Activated B cell treated with CpG ODN at 0.5 μM for 24 hours (primary cell): ENCODE measurements at regions not wholly inside any gene's neighbourhood (a gene's known extent, or its start where the extent isn't known, plus 50 kb on each side); places are given as distances from the start of the nearest gene placed in this dataset.

ENCODE experiments used
- ATAC-seq: fragments of 200-7000 bp; cut with Tn5 transposase; one replicate; pipeline ENCODE4 v1.10.0; 2021; ENCODE audit warnings: low read depth, mild to moderate bottlenecking, moderate library complexity
- CTCF ChIA-PET: fragments of 350-600 bp; sonication (Branson Sonifier 250); formaldehyde crosslinking; loops from one replicate; lab custom pipeline; 2021; ENCODE audit warnings: antibody characterized with exemption; lab: Charles Lee
- POLR2A ChIA-PET: fragments of 350-600 bp; sonication (Branson Sonifier 250); formaldehyde crosslinking; loops from one replicate; lab custom pipeline; 2021; ENCODE audit warnings: antibody characterized with exemption; lab: Charles Lee
- DNase-seq: peaks from one replicate; pipeline ENCODE4 v3.0.0; 2022
- H3K27ac Mint-ChIP-seq: one replicate; pipeline ENCODE4 v1.8.0; 2020; ENCODE audit warnings: mixed read lengths
- H3K27me3 Mint-ChIP-seq: one replicate; pipeline ENCODE4 v1.8.0; 2021; ENCODE audit warnings: mixed read lengths
- H3K36me3 Mint-ChIP-seq: one replicate; pipeline ENCODE4 v1.8.0; 2021; ENCODE audit warnings: low read depth, mixed read lengths
- H3K4me1 Mint-ChIP-seq: one replicate; pipeline ENCODE4 v1.8.0; 2021; ENCODE audit warnings: mixed read lengths
- H3K4me3 Mint-ChIP-seq: one replicate; pipeline ENCODE4 v1.8.0; 2020; ENCODE audit warnings: mild to moderate bottlenecking, mixed read lengths
- H3K9me3 Mint-ChIP-seq: one replicate; pipeline ENCODE4 v1.8.0; 2020; ENCODE audit warnings: mixed read lengths
- CTCF ChIP-seq: fragments of 200-600 bp; IDR thresholded peaks from one replicate; pipeline ENCODE4 v1.8.0; 2022; ENCODE audit warnings: antibody characterized with exemption, mild to moderate bottlenecking
- intact Hi-C: fragments of 100-400 bp; cut with micrococcal nuclease; formaldehyde crosslinking; loops from one replicate; pipeline ENCODE4 v1.15.1; 2024

DNA sequence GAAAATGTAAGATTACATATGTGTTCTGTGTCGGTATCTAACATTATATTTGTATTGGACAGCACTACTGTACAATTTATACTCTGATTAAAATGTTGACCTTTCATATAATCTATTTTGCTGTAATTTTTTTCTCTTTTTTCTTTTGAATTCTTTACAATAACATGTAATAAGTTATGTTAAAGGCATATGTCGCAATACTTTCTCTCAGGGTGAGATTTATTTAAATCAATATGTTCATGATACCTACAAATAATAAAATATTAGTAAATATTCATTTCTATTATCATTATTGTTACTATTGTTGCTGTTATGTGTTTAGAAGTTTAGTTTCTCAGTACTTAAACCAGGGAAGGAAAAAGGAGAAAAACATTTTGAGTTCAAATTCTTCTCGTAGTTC is 807.4 kb downstream of the STIM2 start:
- intact Hi-C loops = no loop called here
- DNase-seq = no peak
- Mint-ChIP-seq H3K9me3 (no peaks in the 10 kb centered on the region), H3K4me3 (no peak overlapping the region), H3K27ac (no peak overlapping the region), H3K36me3 (no peaks in the 10 kb centered on the region), H3K27me3 (no peaks in the 10 kb centered on the region), H3K4me1 (no peaks in the 10 kb centered on the region)
- ChIA-PET CTCF (no interaction called here), POLR2A (no interaction called here)
- no peak for TF ChIP-seq CTCF
- ATAC-seq = no peak

DNA sequence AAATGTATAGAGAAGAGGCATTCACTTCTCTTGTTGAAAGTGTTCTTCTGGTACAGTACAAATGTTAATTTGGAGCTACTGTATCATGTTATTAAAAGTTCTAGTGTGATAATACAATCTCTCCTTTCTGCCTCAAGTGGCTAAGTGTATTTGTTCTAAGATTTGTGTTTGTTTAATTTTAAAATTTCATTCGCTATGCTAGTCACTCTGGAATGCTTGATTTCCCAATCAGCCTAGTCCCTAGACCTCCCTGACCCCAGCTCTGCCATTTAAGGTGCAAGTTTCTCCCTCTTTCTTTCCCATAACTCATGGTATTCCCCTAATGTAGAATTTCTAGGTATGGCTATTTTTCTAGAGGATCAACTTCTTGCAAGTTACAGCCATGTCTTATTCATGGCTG is 817.4 kb downstream of the STIM2 start:
- intact Hi-C loops = no loop called here
- ATAC-seq = no peak
- POLR2A ChIA-PET = no interaction called here
- Mint-ChIP-seq H3K9me3 (no peaks in the 10 kb centered on the region), H3K27ac (no peak overlapping the region), H3K36me3 (no peaks in the 10 kb centered on the region), H3K4me1 (no peaks in the 10 kb centered on the region), H3K4me3 (no peak overlapping the region), H3K27me3 (no peaks in the 10 kb centered on the region)
- CTCF ChIA-PET = no interaction called here
- no peak for TF ChIP-seq CTCF
- no peak for DNase-seq

- ChIA-PET POLR2A (no interaction called here), CTCF (no interaction called here)
- H3K27me3 Mint-ChIP-seq = no peaks in the 10 kb centered on the region
- H3K27ac Mint-ChIP-seq = no peak overlapping the region
- ATAC-seq (no peak), DNase-seq (no peak)
- H3K4me1 Mint-ChIP-seq = no peaks in the 10 kb centered on the region
- no peak for TF ChIP-seq CTCF
- H3K36me3 Mint-ChIP-seq = no peaks in the 10 kb centered on the region
- intact Hi-C loops = no loop called here
- H3K9me3 Mint-ChIP-seq = peaks cover 2% of the 10 kb centered on the region
- H3K4me3 Mint-ChIP-seq = no peak overlapping the region
These were observed 824.0 kb downstream of the STIM2 start for GRCh38 chr4:27684610-27685011.

DNA sequence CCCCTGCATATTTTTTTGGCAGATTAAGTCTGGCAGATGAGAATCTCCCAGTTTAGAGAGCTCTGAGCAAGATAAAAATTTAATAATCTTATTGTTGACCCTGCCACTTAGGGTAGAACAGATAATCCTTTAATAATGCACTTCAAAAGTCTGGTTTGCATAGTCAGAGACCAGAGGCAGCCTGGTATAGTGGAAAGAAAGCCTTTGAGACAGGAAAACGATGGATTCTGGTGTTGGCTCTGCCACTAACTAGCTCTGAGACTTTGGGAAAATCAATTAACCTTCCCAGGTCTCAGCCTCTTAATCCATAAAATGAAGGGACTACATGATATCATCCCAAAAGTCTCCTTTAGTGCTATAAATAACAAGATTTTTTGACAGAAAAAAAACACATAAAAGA is 824.5 kb downstream of the STIM2 start:
- Mint-ChIP-seq H3K27ac (no peak overlapping the region), H3K9me3 (peaks cover 2% of the 10 kb centered on the region), H3K4me1 (no peaks in the 10 kb centered on the region), H3K36me3 (no peaks in the 10 kb centered on the region), H3K27me3 (no peaks in the 10 kb centered on the region), H3K4me3 (no peak overlapping the region)
- ATAC-seq (no peak), DNase-seq (no peak)
- TF ChIP-seq CTCF = no peak
- ChIA-PET POLR2A (no interaction called here), CTCF (no interaction called here)
- intact Hi-C loops = no loop called here

- TF ChIP-seq CTCF = no peak
- no peaks in the 10 kb centered on the region for H3K27me3 Mint-ChIP-seq
- no peak overlapping the region for H3K4me3 Mint-ChIP-seq
- intact Hi-C loops = no loop called here
- no peak overlapping the region for H3K27ac Mint-ChIP-seq
- ChIA-PET CTCF (no interaction called here), POLR2A (no interaction called here)
- no peak for ATAC-seq
- no peak for DNase-seq
- peaks cover 2% of the 10 kb centered on the region for H3K9me3 Mint-ChIP-seq
- H3K4me1 Mint-ChIP-seq = no peaks in the 10 kb centered on the region
- H3K36me3 Mint-ChIP-seq = no peaks in the 10 kb centered on the region
These were observed 825.3 kb downstream of the STIM2 start for GRCh38 chr4:27685947-27686346.
